Tibial nerve (tissue), 4 donors: ENCODE measurements at regions not wholly inside any gene's neighbourhood (a gene's known extent, or its start where the extent isn't known, plus 50 kb on each side); places are given as distances from the start of the nearest gene placed in this dataset.

Experiments used
- CTCF ChIP-seq, 5 experiments: fragments of 200-600 bp in 3 of 5; fragments of 450-650 bp in 2 of 5; sonication (generic) in 3 of 5; IDR thresholded peaks; one replicate each; pipeline ENCODE4 v1.5.1; 2016 to 2019; ENCODE audit warnings: antibody characterized with exemption in 5 of 5, mild to moderate bottlenecking in 3 of 5, moderate library complexity in 2 of 5
- EP300 ChIP-seq, 2 donors: sonication (generic); formaldehyde crosslinking; IDR thresholded peaks; one replicate each; pipeline ENCODE4 v1.6.1; 2017; ENCODE audit warnings: antibody characterized with exemption in 2 of 2, mild to moderate bottlenecking in 1 of 2
- POLR2A ChIP-seq, 2 donors: fragments of 450-650 bp; IDR thresholded peaks; one replicate each; pipeline ENCODE4 v1.6.1; 2017; ENCODE audit warnings: antibody characterized with exemption in 2 of 2, mild to moderate bottlenecking in 2 of 2, moderate library complexity in 2 of 2

GRCh38 chr5:39898731-39899130, 474.0 kb upstream of the DAB2 start:
- TF ChIP-seq CTCF (IDR thresholded peaks at IDR 0.05) = no peak
- no peak for TF ChIP-seq POLR2A (IDR thresholded peaks at IDR 0.05)
- no peak for TF ChIP-seq EP300 (IDR thresholded peaks at IDR 0.05)
